ENCODE measurements at regions not wholly inside any gene's neighbourhood (a gene's known extent, or its start where the extent isn't known, plus 50 kb on each side); places are given as distances from the start of the nearest gene placed in this dataset.
A peak's percentile ranks its signal among the peaks of the same experiment; 100 is the strongest.

- no peak for DNase-seq
Measured at GRCh38 chr2:63658176-63658968, 69.6 kb downstream of the MDH1 start.

GRCh38 chr2:63660060-63660459, 71.3 kb downstream of the MDH1 start:
- no peak for DNase-seq

GRCh38 chr2:63661076-63661475, 72.3 kb downstream of the MDH1 start:
- no peak for DNase-seq

- no peak for DNase-seq
Measured at GRCh38 chr2:63662028-63662804, 73.5 kb downstream of the MDH1 start.

GRCh38 chr2:63663013-63663864, 74.5 kb downstream of the MDH1 start:
- no peak for DNase-seq

GRCh38 chr2:63665091-63665490, 76.3 kb downstream of the MDH1 start:
- no peak for DNase-seq

GRCh38 chr2:63665846-63666475, 77.2 kb downstream of the MDH1 start:
- no peak for DNase-seq

GRCh38 chr2:63667132-63667700, 78.5 kb downstream of the MDH1 start:
- no peak for DNase-seq

GRCh38 chr2:63668000-63668399, 79.2 kb downstream of the MDH1 start:
- no peak for DNase-seq

GRCh38 chr2:63668466-63668865, 79.7 kb downstream of the MDH1 start:
- no peak for DNase-seq

- DNase-seq = no peak
Measured at GRCh38 chr2:63669596-63669995, 80.8 kb downstream of the MDH1 start.

- DNase-seq = no peak
Measured at GRCh38 chr2:63673865-63674533, 85.2 kb downstream of the MDH1 start.

GRCh38 chr2:63675026-63675425, 86.3 kb downstream of the MDH1 start:
- DNase-seq = no peak

GRCh38 chr2:63676135-63676534, 87.4 kb downstream of the MDH1 start:
- no peak for DNase-seq

- DNase-seq = no peak
Measured at GRCh38 chr2:63678085-63678484, 89.3 kb downstream of the MDH1 start.

GRCh38 chr2:63678551-63678950, 89.8 kb downstream of the MDH1 start:
- no peak for DNase-seq

- DNase-seq = no peak
Measured at GRCh38 chr2:63679252-63679855, 90.6 kb downstream of the MDH1 start.

- DNase-seq = no peak
Measured at GRCh38 chr2:63680455-63680854, 91.7 kb downstream of the MDH1 start.

- no peak for DNase-seq
Measured at GRCh38 chr2:63681896-63682295, 93.1 kb downstream of the MDH1 start.

GRCh38 chr2:63692002-63692606, 103.3 kb downstream of the MDH1 start:
- DNase-seq = peak; percentile 12

GRCh38 chr2:63695583-63695982, 106.8 kb downstream of the MDH1 start:
- no peak for DNase-seq
